Left ventricle myocardium inferior (tissue), 1 donor: ENCODE measurements at regions not wholly inside any gene's neighbourhood (a gene's known extent, or its start where the extent isn't known, plus 50 kb on each side); places are given as distances from the start of the nearest gene placed in this dataset.
A peak's percentile ranks its signal among the peaks of the same experiment; 100 is the strongest.

ENCODE experiments used
- DNase-seq: peaks from one replicate; pipeline ENCODE4 v3.0.0-alpha.2; 2020
- H3K27ac ChIP-seq: fragments of 200-600 bp; replicated peaks from 2 replicates; pipeline ENCODE4 v1.8.0; 2021
- H3K27me3 ChIP-seq: fragments of 200-600 bp; 2 replicates; pipeline ENCODE4 v1.8.0; 2021; ENCODE audit warnings: low read depth
- H3K36me3 ChIP-seq: fragments of 200-600 bp; 2 replicates; pipeline ENCODE4 v1.8.0; 2021
- H3K4me1 ChIP-seq: fragments of 200-600 bp; 2 replicates; pipeline ENCODE4 v1.8.0; 2021
- H3K4me3 ChIP-seq: fragments of 200-600 bp; 2 replicates; pipeline ENCODE4 v1.8.0; 2021; ENCODE audit warnings: mild to moderate bottlenecking, moderate library complexity
- H3K9me3 ChIP-seq: fragments of 200-600 bp; replicated peaks from 2 replicates; pipeline ENCODE4 v1.8.0; 2021
- CTCF ChIP-seq: fragments of 200-600 bp; IDR thresholded peaks from 2 replicates; pipeline ENCODE4 v1.8.0; 2021; ENCODE audit warnings: antibody characterized with exemption, mild to moderate bottlenecking, borderline replicate concordance
- intact Hi-C: fragments of 100-400 bp; cut with micrococcal nuclease; formaldehyde crosslinking; loops from one replicate; pipeline ENCODE4 v1.11.0; 2022
- donor health status: DM: no; HTN: yes; CAD: no; lungs with severe emphysema.

- H3K27ac ChIP-seq: no peak overlapping the region
- H3K4me3 ChIP-seq: no peak overlapping the region
- no peaks in the 10 kb centered on the region for H3K27me3 ChIP-seq
- no peaks in the 10 kb centered on the region for H3K9me3 ChIP-seq
- H3K36me3 ChIP-seq: no peaks in the 10 kb centered on the region
- intact Hi-C loops: no loop called here
- no peak for DNase-seq
- no peak for TF ChIP-seq CTCF
- H3K4me1 ChIP-seq: peaks cover 14% of the 10 kb centered on the region
Measured at GRCh38 chr20:53748176-53748575, 154.5 kb upstream of the ZNF217 start.

- Histone ChIP-seq H3K4me1 (peaks cover 18% of the 10 kb centered on the region), H3K4me3 (no peak overlapping the region), H3K27ac (no peak overlapping the region), H3K9me3 (no peaks in the 10 kb centered on the region), H3K36me3 (no peaks in the 10 kb centered on the region), H3K27me3 (no peaks in the 10 kb centered on the region)
- no peak for TF ChIP-seq CTCF
- intact Hi-C loops: no loop called here
- no peak for DNase-seq
Measured at GRCh38 chr20:53743607-53744260, 150.1 kb upstream of the ZNF217 start.

GRCh38 chr20:53742685-53743081 lies 149.0 kb upstream of the ZNF217 start:
- intact Hi-C loops: no loop called here
- no peak for DNase-seq

GRCh38 chr20:53741726-53742028 lies 148.0 kb upstream of the ZNF217 start:
- intact Hi-C loops: no loop called here
- Histone ChIP-seq H3K4me1 (peaks cover 38% of the 10 kb centered on the region), H3K27me3 (no peaks in the 10 kb centered on the region), H3K9me3 (no peaks in the 10 kb centered on the region), H3K36me3 (no peaks in the 10 kb centered on the region), H3K4me3 (no peak overlapping the region), H3K27ac (no peak overlapping the region)
- no peak for DNase-seq
- no peak for TF ChIP-seq CTCF

More at GRCh38 chr20:53742685-53743081, 149.0 kb upstream of the ZNF217 start:
- no peaks in the 10 kb centered on the region for H3K36me3 ChIP-seq
- H3K27me3 ChIP-seq: no peaks in the 10 kb centered on the region
- H3K9me3 ChIP-seq: no peaks in the 10 kb centered on the region
- no peak overlapping the region for H3K27ac ChIP-seq
- H3K4me1 ChIP-seq: peaks cover 28% of the 10 kb centered on the region
- TF ChIP-seq CTCF: no peak
- H3K4me3 ChIP-seq: no peak overlapping the region

GRCh38 chr20:53739799-53740785 lies 146.5 kb upstream of the ZNF217 start:
- TF ChIP-seq CTCF: no peak

More at GRCh38 chr20:53739799-53740785, 146.5 kb upstream of the ZNF217 start:
- Histone ChIP-seq H3K9me3 (no peaks in the 10 kb centered on the region), H3K4me3 (peak overlapping the region; percentile 35), H3K27ac (peak overlapping the region; percentile 82), H3K4me1 (peaks cover 52% of the 10 kb centered on the region), H3K27me3 (no peaks in the 10 kb centered on the region), H3K36me3 (no peaks in the 10 kb centered on the region)
- DNase-seq: no peak
- intact Hi-C loops: loop anchor here (10.0 kb wide), 1 partner anchor 145 kb away; the partner anchor contains the start of gene ZNF217
